ENCODE measurements at regions not wholly inside any gene's neighbourhood (a gene's known extent, or its start where the extent isn't known, plus 50 kb on each side); places are given as distances from the start of the nearest gene placed in this dataset.

DNA sequence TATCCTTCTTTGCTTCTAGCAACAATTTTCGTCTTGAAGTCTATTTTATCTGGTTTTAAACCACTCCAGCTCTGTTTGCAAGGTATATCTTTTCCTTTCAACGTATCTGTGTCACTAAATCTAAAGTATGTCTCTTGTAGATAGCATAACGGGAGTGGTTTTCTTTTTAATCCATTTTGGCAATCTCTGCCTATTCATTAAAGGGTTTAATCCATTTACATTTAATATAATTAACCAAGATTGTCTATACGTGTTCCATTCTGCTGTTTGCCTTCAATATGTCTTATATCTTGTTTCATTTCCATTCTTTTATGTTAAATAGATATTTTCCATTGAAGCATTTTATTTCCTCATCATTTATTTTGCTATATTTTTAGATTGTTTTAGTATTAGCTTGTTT is 587.9 kb downstream of the C6orf118 start:
- DNase-seq (no peak), ATAC-seq (no peak)
- no peak overlapping the region for H3K4me3 ChIP-seq
- no peaks in the 10 kb centered on the region for H3K4me1 ChIP-seq
- no peaks in the 10 kb centered on the region for H3K27me3 ChIP-seq
- H3K9me3 ChIP-seq: no peaks in the 10 kb centered on the region
- intact Hi-C loops (cut with DNase I): no loop called here
- no peak overlapping the region for H3K27ac ChIP-seq
- H3K36me3 ChIP-seq: no peaks in the 10 kb centered on the region
- TF ChIP-seq, protein P1, sequence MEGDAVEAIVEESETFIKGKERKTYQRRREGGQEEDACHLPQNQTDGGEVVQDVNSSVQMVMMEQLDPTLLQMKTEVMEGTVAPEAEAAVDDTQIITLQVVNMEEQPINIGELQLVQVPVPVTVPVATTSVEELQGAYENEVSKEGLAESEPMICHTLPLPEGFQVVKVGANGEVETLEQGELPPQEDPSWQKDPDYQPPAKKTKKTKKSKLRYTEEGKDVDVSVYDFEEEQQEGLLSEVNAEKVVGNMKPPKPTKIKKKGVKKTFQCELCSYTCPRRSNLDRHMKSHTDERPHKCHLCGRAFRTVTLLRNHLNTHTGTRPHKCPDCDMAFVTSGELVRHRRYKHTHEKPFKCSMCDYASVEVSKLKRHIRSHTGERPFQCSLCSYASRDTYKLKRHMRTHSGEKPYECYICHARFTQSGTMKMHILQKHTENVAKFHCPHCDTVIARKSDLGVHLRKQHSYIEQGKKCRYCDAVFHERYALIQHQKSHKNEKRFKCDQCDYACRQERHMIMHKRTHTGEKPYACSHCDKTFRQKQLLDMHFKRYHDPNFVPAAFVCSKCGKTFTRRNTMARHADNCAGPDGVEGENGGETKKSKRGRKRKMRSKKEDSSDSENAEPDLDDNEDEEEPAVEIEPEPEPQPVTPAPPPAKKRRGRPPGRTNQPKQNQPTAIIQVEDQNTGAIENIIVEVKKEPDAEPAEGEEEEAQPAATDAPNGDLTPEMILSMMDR (IDR thresholded peaks at IDR 0.05): no peak

DNA sequence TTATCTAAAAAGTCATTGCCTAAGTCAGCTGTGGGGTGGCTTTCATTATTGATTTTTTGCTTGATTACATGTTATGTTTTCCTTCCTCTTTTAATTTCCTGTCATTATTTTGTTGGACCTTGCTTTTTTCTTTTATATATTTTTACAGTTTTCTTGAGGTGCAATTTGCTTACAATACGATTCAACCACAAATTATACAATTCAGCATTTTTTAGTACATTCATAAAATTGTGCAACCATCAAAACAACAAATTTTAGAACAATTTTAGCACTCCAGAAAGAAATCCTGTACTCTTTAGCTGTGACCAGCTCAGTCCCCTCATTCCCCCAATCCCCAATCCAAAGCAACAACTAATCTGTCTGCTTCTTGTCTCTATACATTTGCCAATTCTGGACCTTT is 608.9 kb downstream of the C6orf118 start:
- DNase-seq: no peak
- Histone ChIP-seq H3K36me3 (no peaks in the 10 kb centered on the region), H3K27me3 (no peaks in the 10 kb centered on the region), H3K4me3 (no peak overlapping the region), H3K4me1 (no peaks in the 10 kb centered on the region), H3K9me3 (no peaks in the 10 kb centered on the region), H3K27ac (no peak overlapping the region)
- no peak for ATAC-seq
- TF ChIP-seq, protein P1 (IDR thresholded peaks at IDR 0.05): no peak
- intact Hi-C loops (cut with DNase I): no loop called here

DNA sequence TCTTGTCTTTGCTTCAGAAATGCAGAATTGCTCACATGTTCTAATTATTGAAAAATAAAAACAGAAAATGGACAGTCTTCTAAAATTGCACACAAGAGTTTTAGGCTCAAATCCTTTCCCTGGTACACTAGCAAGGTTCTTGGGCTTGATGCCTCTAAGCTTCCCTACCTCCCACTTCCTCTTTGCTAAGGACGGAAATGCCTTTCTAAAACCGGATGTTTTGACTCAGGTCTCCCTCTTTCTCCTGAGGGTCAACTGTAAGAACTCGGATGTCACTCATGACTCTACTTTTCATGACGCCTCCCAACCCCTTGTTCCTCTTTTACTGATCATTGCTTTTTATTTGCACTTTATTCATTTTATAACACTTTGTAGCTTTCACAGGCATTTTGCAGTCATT is 613.5 kb downstream of the C6orf118 start:
- Histone ChIP-seq H3K27me3 (no peaks in the 10 kb centered on the region), H3K4me3 (no peak overlapping the region), H3K9me3 (no peaks in the 10 kb centered on the region), H3K36me3 (no peaks in the 10 kb centered on the region), H3K4me1 (no peaks in the 10 kb centered on the region), H3K27ac (no peak overlapping the region)
- TF ChIP-seq, protein P1 (IDR thresholded peaks at IDR 0.05): no peak
- ATAC-seq (no peak), DNase-seq (no peak)
- intact Hi-C loops (cut with DNase I): no loop called here

DNA sequence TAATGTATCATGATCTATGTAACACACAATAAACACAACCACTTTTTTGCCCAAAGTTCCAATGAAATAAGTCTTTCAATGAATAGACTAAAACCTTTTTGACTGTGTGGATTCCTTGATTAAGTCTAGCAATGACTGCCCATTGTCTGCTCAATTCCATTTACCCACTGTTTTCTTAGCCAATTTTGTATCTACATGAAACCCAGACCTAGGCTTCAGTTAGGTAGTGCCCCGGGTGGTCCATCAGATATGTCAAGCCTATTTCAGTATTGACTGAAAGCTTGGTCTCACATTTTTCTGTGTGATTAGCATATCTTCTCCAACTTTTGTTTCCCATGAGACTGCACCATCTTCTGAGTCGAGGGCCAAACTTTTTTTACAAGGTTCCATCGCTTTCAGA is 615.0 kb downstream of the C6orf118 start:
- intact Hi-C loops (cut with DNase I): no loop called here
- Histone ChIP-seq H3K4me3 (no peak overlapping the region), H3K4me1 (no peaks in the 10 kb centered on the region), H3K9me3 (no peaks in the 10 kb centered on the region), H3K27ac (no peak overlapping the region), H3K27me3 (no peaks in the 10 kb centered on the region), H3K36me3 (no peaks in the 10 kb centered on the region)
- ATAC-seq (no peak), DNase-seq (no peak)
- TF ChIP-seq, protein P1 (IDR thresholded peaks at IDR 0.05): no peak

DNA sequence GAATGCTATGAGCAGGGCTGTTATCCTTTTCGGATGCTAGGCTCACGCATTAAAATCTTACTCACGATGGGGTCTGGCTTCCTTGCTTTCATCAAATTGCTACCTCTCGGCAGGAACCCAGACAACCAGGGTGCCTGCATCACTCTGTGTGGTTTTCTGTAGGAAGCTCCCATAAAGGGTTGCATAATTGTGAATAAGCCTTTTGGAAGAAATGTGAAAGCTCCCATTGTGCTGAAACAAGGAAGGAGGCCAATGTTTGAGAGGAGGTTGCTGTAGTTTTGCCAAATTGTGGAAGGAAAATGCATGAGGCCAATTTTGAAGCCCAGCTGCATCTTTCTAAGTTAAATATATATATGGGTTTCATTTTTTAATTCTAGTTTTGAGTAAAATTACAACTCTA is 615.5 kb downstream of the C6orf118 start:
- H3K4me3 ChIP-seq: no peak overlapping the region
- H3K4me1 ChIP-seq: no peaks in the 10 kb centered on the region
- no peaks in the 10 kb centered on the region for H3K36me3 ChIP-seq
- H3K27me3 ChIP-seq: no peaks in the 10 kb centered on the region
- no peaks in the 10 kb centered on the region for H3K9me3 ChIP-seq
- H3K27ac ChIP-seq: no peak overlapping the region
- TF ChIP-seq, protein P1 (IDR thresholded peaks at IDR 0.05): no peak
- intact Hi-C loops (cut with DNase I): no loop called here
- ATAC-seq (no peak), DNase-seq (no peak)

DNA sequence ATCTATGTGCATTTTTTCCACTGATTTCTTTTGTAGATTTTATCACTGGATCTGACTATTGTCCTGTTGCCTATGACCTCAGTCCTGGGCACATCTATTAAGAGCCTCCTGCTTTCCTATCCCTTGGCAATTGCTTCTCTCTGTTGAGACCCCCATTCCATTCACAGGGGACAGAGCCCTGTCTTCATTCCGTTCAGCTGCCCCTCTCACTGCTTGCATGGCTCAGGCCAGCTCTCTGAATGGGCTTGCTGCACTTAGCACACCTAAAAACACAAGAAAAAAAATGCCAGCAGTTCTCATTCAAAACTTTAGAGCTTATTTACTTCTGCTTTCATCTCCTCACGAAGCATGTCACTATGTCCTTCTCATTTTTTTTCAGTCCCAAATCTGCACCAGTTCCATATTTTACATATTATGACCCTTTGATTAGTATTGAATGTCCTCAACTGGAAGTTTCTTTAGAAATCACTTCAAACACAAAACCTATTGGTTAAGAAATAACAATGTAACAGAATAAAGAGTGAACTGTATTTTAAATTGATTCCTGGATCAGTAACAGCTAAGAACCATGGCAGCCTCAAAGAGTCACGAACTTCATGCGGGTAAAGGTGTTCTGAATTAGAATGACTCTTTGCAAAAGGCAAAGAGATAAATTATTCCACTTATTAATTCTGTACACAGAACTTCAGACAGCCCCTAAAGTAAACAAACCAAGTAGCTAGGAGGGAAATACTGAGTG is 616.5 kb downstream of the C6orf118 start:
- Histone ChIP-seq H3K27ac (no peak overlapping the region), H3K4me1 (no peaks in the 10 kb centered on the region), H3K9me3 (no peaks in the 10 kb centered on the region), H3K4me3 (no peak overlapping the region), H3K36me3 (no peaks in the 10 kb centered on the region), H3K27me3 (no peaks in the 10 kb centered on the region)
- no peak for DNase-seq
- TF ChIP-seq, protein P1 (IDR thresholded peaks at IDR 0.05): no peak
- intact Hi-C loops (cut with DNase I): no loop called here
- no peak for ATAC-seq
